HG03469 (cell line): ENCODE measurements at regions not wholly inside any gene's neighbourhood (a gene's known extent, or its start where the extent isn't known, plus 50 kb on each side); places are given as distances from the start of the nearest gene placed in this dataset.

Experiments
- ATAC-seq: cut with Tn5 transposase; IDR thresholded peaks from one replicate; pipeline ENCODE4 v1.9.1; 2021; ENCODE audit warnings: mild to moderate bottlenecking, moderate library complexity, moderate number of reproducible peaks; ENCODE audit not compliant: unreplicated experiment

GRCh38 chr15:95457520-95457919, 873.0 kb upstream of the NR2F2 start:
- ATAC-seq = no peak

- ATAC-seq = no peak
Observed at GRCh38 chr15:95458721-95459120, 871.8 kb upstream of the NR2F2 start.

- ATAC-seq = no peak
Observed at GRCh38 chr15:95459273-95459672, 871.2 kb upstream of the NR2F2 start.

DNA sequence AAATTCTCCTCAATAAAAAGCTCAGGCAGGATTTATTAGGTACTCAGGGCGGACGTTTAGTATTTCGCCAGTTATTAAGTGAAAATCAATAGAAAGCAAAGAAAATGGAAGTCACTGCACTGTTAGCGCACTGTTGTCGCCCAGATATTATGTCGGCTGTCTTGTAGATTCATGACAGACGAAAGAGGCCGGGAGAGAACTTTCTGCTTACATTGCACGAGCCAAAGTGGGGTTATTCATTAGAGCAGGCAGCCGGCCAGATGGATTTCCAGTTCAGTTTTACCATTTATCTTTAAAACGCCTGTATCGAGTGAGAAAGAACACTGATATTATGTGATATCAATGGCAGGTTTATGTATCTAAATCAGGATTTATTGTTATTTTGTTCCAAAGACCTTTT, 866.0 kb upstream of the NR2F2 start:
- no peak for ATAC-seq

DNA sequence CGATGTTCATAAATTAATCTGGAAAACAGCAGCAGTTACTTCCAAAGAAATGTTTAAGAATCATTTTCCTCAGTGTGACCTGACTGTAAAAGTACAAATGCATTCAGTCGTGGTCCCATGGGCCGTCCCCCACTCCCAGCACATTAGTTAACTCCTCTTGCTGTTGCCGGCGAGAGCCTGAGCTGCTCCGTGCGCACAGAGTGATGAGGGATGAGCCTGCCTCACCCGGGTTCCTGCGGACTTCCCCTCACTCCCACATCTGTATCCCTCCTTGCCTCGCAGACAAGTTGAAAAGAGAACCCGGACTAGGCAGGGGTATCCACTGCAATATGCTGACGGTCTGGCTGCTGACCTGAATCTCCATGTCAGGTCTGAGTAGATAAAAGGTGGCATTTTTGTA, 861.7 kb upstream of the NR2F2 start:
- ATAC-seq = no peak

DNA sequence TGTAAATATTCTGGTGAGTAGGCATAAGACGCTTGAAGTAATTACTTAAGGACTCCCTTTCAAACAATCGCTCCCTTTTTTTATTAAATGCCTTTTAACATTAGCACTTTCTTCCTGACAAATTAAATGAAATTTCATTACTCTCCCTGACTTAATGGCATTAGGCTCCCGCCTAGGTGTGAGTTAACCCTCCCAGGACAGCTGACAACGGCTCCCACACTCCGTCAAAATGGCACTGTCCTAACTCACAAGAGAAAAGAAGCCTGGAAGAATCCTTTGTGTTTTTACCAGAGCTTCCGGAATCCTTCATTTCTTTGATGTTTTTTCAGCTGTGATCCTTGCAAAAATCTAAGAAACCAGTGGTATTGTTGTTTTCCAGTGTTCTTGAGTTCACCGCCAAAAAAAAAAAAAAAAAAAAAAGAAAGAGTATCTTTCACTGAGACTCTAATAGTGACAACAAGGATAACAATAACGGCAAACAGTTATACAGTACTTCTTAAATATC, 861.0 kb upstream of the NR2F2 start:
- ATAC-seq = no peak

DNA sequence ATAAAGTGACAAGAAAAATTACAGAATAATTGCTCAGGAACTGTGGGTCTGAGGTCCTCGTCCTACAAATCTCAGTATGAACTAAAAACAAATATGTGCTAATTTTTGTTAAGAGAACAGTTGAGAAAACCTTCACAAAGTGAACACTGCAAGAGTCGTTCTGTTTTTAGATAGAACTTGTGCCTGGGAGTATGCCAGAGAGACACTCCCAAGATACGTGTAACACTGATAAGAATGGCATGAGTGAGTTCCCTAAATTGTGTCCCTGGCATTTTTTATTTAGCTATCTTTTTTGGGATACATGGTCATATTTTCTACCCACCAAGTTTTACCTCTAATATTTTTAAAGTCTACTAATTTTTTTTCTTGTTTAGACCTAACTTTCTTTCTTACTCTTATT, 860.0 kb upstream of the NR2F2 start:
- ATAC-seq = no peak

GRCh38 chr15:95470997-95471689, 859.4 kb upstream of the NR2F2 start:
- ATAC-seq = no peak

- no peak for ATAC-seq
Observed at GRCh38 chr15:95471690-95472086, 858.8 kb upstream of the NR2F2 start.

- ATAC-seq = no peak
Observed at GRCh38 chr15:95475067-95475466, 855.4 kb upstream of the NR2F2 start.

- ATAC-seq = no peak
Observed at GRCh38 chr15:95479308-95479707, 851.2 kb upstream of the NR2F2 start.

DNA sequence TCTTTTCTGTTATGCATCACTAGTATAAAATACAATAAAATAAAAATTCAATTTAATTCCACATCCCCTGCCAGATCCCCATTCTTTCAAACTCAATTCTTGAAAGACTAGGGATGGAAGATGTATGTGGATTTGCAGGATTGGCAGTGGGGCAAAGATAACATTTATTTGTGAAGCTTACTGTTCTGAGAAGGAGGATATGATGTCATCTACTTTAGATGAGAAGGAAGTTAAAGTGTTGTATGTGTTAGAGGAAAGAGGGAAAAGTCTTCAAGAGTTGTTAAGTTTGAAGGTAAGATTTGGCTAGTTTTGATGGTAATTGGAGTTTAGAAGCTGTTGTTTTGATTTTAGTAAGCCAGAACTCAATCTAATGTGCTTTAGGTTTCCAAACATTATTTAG, 845.1 kb upstream of the NR2F2 start:
- no peak for ATAC-seq

- no peak for ATAC-seq
Observed at GRCh38 chr15:95486224-95486623, 844.3 kb upstream of the NR2F2 start.

GRCh38 chr15:95489103-95489502, 841.4 kb upstream of the NR2F2 start:
- ATAC-seq = no peak

DNA sequence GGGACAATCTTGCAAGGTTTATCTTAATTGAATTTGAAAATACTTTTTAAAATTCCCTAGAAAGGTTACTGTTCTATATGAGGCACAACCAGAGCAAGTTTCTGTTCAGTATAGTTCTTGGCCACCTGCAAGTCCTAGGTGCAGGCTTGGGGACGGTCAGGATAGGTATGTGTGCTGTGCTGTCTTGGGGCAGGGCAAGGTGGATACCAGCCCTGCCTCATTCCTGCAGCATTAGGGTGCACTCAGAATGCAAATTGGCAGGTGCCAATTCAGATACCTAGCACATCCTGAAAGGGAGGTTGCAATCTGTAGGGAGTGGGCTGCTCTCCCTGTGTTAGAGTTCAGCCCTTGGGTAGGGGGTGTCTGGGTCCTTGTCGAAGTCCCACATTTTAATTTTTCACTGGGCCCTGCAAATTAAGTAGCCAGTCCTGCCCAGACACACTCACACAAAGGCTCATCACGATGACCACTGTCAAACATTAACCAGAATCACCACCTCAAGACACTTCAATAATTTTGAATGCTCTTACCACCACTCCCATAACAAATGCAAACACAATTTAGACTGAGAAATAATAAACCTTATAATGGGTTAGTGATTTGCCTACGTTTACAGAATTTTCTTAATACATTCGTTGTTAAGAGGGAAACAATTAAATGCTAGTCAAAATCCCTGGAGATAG, 838.0 kb upstream of the NR2F2 start:
- ATAC-seq = no peak

DNA sequence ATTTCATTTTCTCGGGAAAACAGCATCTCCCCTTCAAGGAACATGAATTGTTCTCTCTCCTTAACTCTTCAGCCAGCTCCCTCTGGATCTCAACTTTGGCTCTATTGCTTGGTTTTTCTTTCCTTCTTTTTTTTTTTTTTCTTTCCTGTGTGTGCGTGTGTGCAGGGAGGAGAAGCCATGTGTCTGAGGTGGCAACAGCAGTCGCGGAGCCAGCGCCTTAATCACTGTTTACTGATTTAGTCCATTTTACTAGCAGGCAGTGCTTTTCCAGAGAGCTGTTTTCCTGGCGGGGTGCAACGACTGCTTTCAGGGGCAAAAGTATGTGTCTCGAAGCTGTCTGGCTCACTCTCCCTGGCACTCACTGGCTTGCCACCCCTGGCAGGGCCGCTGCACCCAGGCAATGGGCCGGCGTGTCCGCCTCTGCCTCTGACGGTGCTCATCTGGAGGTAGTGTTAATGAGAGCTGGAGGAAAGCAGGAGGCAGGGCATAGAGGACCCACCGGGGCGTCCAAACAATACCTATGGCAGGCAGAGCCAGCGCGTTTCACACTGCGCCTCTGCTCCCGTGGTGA, 835.4 kb upstream of the NR2F2 start:
- no peak for ATAC-seq

DNA sequence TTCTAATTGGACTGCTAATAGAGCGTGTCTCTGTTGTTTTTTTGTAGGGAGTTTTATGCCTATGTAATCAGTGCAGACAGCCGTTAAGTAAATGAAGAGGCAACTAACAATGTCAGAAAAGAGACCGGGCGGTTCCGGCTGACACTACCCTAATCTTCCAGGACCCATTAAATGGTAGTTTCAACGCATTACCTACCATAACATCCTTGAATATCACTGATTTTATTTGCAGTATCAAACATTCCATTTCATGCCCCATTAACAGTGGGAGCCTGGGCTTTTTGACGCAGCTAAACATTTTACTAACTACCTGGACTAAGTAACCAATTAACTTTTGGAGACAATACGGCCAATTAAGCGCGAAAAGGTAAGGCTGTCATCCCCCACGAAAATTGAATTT, 832.9 kb upstream of the NR2F2 start:
- no peak for ATAC-seq

GRCh38 chr15:95498961-95499360, 831.5 kb upstream of the NR2F2 start:
- ATAC-seq = no peak

DNA sequence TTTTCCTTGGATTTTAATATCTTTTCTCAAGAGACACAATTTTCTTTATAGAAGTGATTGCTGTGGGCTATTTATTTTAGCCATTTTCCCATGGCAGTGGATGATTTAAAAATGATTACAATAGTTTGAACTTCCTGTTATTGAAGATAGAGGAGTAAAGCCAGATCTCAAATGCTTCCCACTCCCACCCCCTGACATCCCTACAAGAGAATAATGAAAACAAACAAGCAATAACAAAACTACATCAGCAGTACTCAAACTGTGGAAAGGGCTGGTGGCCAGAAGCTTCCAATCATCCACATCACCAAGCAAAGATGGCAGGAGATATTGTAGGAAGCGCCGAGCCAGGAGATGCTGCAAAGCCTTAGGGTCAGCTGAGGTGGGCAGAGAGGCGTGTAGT, 831.1 kb upstream of the NR2F2 start:
- ATAC-seq = no peak

- ATAC-seq = no peak
Observed at GRCh38 chr15:95501865-95502264, 828.6 kb upstream of the NR2F2 start.

DNA sequence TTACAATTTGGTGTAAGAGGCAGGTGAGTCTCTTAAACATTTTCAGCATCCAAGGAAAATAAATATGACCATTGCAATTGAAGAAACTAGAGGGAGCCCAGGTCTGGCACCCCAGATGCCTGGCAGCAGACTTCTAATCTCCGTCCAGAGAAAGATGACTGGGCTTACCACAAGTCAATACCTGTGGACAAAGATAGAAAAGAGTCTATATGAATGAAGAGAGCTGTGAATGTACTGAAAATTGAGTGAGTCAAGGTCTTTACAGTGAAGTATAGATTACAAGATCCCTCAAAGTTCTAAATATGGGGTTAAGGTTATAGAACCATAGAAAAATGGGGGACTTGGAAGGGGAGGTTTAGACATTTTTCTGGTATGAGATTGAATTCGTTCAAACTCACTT, 827.4 kb upstream of the NR2F2 start:
- no peak for ATAC-seq

DNA sequence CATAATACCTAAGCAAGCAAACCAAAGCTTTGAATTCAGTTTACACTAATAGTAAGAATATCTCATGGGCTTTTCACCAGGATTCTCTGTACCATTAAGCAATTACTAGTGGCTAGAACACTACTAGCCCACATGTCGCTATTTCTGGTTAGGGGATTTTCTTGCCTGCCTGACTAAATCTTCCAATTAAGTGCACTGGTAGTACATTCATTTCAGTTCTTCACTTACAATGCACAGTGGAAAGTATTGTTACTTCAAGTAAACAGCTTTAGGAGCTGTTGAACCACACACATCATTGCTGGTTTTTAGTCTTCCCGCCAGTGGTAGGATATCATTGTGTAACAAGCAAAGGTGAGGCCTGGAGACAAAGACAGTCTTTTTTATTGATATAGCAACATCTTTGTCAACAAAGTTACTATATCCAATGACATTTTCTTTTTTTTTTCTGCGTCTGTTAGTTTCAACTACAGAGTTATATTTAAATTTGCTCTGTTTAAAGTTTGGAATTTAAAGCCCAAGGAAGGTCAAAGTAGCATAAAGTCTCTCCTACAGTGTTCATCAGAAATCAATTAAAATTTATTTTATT, 826.8 kb upstream of the NR2F2 start:
- ATAC-seq = no peak
